ENCODE measurements at regions not wholly inside any gene's neighbourhood (a gene's known extent, or its start where the extent isn't known, plus 50 kb on each side); places are given as distances from the start of the nearest gene placed in this dataset.

DNA sequence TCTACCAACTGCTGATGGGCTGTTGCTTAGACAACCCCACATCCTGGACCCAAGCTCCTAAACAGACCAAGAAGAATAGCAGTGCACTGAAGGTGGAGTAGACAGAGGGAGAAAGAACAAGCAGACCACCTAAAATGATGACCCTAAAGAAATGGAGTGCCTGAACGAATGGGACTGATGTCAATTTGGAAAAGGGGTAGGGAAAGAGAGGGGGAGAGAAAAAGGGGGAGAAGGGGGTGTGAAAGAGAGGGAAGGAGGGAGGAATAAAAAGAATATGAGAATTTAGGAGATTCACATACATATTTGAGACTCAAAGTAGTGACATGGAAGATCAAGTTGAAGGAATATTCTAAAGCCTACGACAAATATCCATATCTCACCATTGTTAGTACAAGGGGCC is 144.4 kb upstream of the DUSP10 start:
- FAIRE-seq (no peak), DNase-seq (ENCODE audit: low read depth in 1 of 2, low spot score in 2 of 2) (no peak)
- Histone ChIP-seq H3K4me2 (ENCODE audit: insufficient read depth in 1 of 2, low read depth in 2 of 2, low read length in 2 of 2) (no peak overlapping the region), H3K4me3 (ENCODE audit: extremely low read depth in 1 of 4, insufficient read depth in 2 of 4, low read depth in 3 of 4, low read length in 4 of 4) (no peak overlapping the region), H2BK15ac (ENCODE audit: low read length) (no peak overlapping the region), H3K14ac (ENCODE audit: insufficient read length) (no peak overlapping the region), H2BK120ac (replicated peaks; ENCODE audit: low read depth, low read length) (no peak overlapping the region), H2BK20ac (ENCODE audit: low read length) (no peak overlapping the region), H3K27ac (ENCODE audit: low read depth, low read length) (no peak overlapping the region), H4K8ac (ENCODE audit: extremely low read depth, insufficient read depth, low read length) (no peak overlapping the region), H3K56ac (replicated peaks; ENCODE audit: insufficient read length, low read depth, low read length) (no peak overlapping the region), H3K18ac (ENCODE audit: extremely low read depth, low read length) (no peak overlapping the region), H3K9me3 (ENCODE audit: insufficient read depth in 2 of 2, low read depth in 1 of 2, low read length in 1 of 2) (no peaks in the 10 kb centered on the region), H4K5ac (ENCODE audit: insufficient read length, low read depth, low read length) (no peak overlapping the region), H2BK12ac (ENCODE audit: low read depth, low read length) (no peak overlapping the region), H3K79me2 (ENCODE audit: control insufficient read depth in 1 of 2, insufficient read depth in 2 of 2, low read length in 2 of 2) (no peaks in the 10 kb centered on the region), H3K23ac (ENCODE audit: insufficient read length) (no peak overlapping the region), H3K4me1 (replicated peaks in 1 of 4; ENCODE audit: control insufficient read depth in 3 of 4, insufficient read depth in 4 of 4, low read length in 3 of 4) (no peaks in the 10 kb centered on the region), H3K23me2 (ENCODE audit: low read depth, low read length) (no peaks in the 10 kb centered on the region), H3K9ac (replicated peaks in 1 of 4; ENCODE audit: extremely low read depth in 1 of 4, low read depth in 3 of 4, low read length in 3 of 4) (no peak overlapping the region), H3K27me3 (replicated peaks in 1 of 4; ENCODE audit: control insufficient read depth in 3 of 4, extremely low read depth in 1 of 4, insufficient read depth in 3 of 4, low read length in 3 of 4) (no peaks in the 10 kb centered on the region), H2BK5ac (ENCODE audit: low read depth, low read length) (no peak overlapping the region), H3K36me3 (ENCODE audit: control insufficient read depth in 2 of 4, insufficient read depth in 4 of 4, low read length in 3 of 4) (no peaks in the 10 kb centered on the region), H4K91ac (replicated peaks; ENCODE audit: insufficient read length, low read length) (no peak overlapping the region), H3K79me1 (ENCODE audit: low read depth, low read length) (no peaks in the 10 kb centered on the region), H2AK5ac (ENCODE audit: low read depth, low read length) (no peak overlapping the region), H3K4ac (replicated peaks; ENCODE audit: insufficient read length, low read depth, low read length) (no peak overlapping the region), H4K20me1 (replicated peaks in 1 of 2; ENCODE audit: control insufficient read depth in 1 of 2, insufficient read depth in 2 of 2, low read length in 2 of 2) (no peaks in the 10 kb centered on the region), H2AFZ (ENCODE audit: low read length) (no peak overlapping the region)
- POLR2A ChIA-PET (ENCODE audit: partially characterized antibody), result no interaction called here
- WGBS, 2 experiments (ENCODE audit: extremely low coverage in 1 of 2, insufficient coverage in 1 of 2, insufficient read length in 1 of 2, insufficient replicate concordance in 2 of 2, low coverage in 1 of 2, low lambda C conversion rate in 2 of 2, missing lambda C conversion rate in 1 of 2), result 87% methylated on average over 2 of the region's 2 CpGs; no CpG with 5 or more reads in 1 of the 2 experiments
- CTCF ChIA-PET (ENCODE audit: partially characterized antibody), result interaction anchor here (0.7 to 1.0 kb wide), 3 partner anchors 8 to 389 kb away, joined by 3 to 4 read pairs (median 3); no protein-coding TSS in a partner anchor
- TF ChIP-seq RXRA (IDR thresholded peaks at IDR 0.05; ENCODE audit: insufficient read depth, low read depth, low read length), result no peak
- no peak for TF ChIP-seq CTBP2 (IDR thresholded peaks at IDR 0.05; ENCODE audit: borderline replicate concordance, insufficient read depth, insufficient read length, low read length)
- no peak for TF ChIP-seq POLR2A (IDR thresholded peaks at IDR 0.05; ENCODE audit: control extremely low read depth in 1 of 2, low read depth in 2 of 2, low read length in 2 of 2)

Measured in H1 (cell line).